Activated CD8-positive, alpha-beta T cell treated with anti-CD3 and anti-CD28 coated beads for 36 hours (primary cell): ENCODE measurements at regions not wholly inside any gene's neighbourhood (a gene's known extent, or its start where the extent isn't known, plus 50 kb on each side); places are given as distances from the start of the nearest gene placed in this dataset.

Experiments
- ATAC-seq: fragments of 200-7000 bp; cut with Tn5 transposase; one replicate; pipeline ENCODE4 v1.10.0; 2021; ENCODE audit warnings: mild to moderate bottlenecking, moderate library complexity
- CTCF ChIA-PET: fragments of 350-600 bp; sonication (Branson Sonifier 250); formaldehyde crosslinking; loops from one replicate; lab custom pipeline; 2021; ENCODE audit warnings: antibody characterized with exemption; lab: Charles Lee
- POLR2A ChIA-PET: fragments of 350-600 bp; sonication (Branson Sonifier 250); formaldehyde crosslinking; loops from one replicate; lab custom pipeline; 2021; ENCODE audit warnings: antibody characterized with exemption; lab: Charles Lee
- DNase-seq: peaks from one replicate; pipeline ENCODE4 v3.0.0-alpha.2; 2020
- H3K27ac Mint-ChIP-seq: one replicate; pipeline ENCODE4 v1.8.0; 2021; ENCODE audit warnings: mild to moderate bottlenecking, mixed read lengths
- H3K27me3 Mint-ChIP-seq: one replicate; pipeline ENCODE4 v1.8.0; 2021; ENCODE audit warnings: mixed read lengths
- H3K36me3 Mint-ChIP-seq: one replicate; pipeline ENCODE4 v1.8.0; 2021; ENCODE audit warnings: low read depth, mixed read lengths
- H3K4me1 Mint-ChIP-seq: one replicate; pipeline ENCODE4 v1.8.0; 2021; ENCODE audit warnings: low read depth, mixed read lengths
- H3K4me3 Mint-ChIP-seq: one replicate; pipeline ENCODE4 v1.8.0; 2021; ENCODE audit warnings: mild to moderate bottlenecking, moderate library complexity, mixed read lengths
- H3K9me3 Mint-ChIP-seq: one replicate; pipeline ENCODE4 v1.8.0; 2021; ENCODE audit warnings: mixed read lengths
- CTCF ChIP-seq: fragments of 200-600 bp; IDR thresholded peaks from one replicate; pipeline ENCODE4 v1.8.0; 2022; ENCODE audit warnings: antibody characterized with exemption, mild to moderate bottlenecking
- intact Hi-C: fragments of 100-400 bp; cut with micrococcal nuclease; formaldehyde crosslinking; loops from one replicate; pipeline ENCODE4 v1.10.0; 2022

- intact Hi-C loops: no loop called here
- H3K4me3 Mint-ChIP-seq: no peak overlapping the region
- peaks cover 5% of the 10 kb centered on the region for H3K27me3 Mint-ChIP-seq
- H3K27ac Mint-ChIP-seq: no peak overlapping the region
- TF ChIP-seq CTCF: no peak
- peaks cover 1% of the 10 kb centered on the region for H3K4me1 Mint-ChIP-seq
- ChIA-PET CTCF (no interaction called here), POLR2A (no interaction called here)
- no peaks in the 10 kb centered on the region for H3K9me3 Mint-ChIP-seq
- ATAC-seq (no peak), DNase-seq (no peak)
- H3K36me3 Mint-ChIP-seq: no peaks in the 10 kb centered on the region
Observed at GRCh38 chr6:105803442-105803841, 282.7 kb upstream of the PRDM1 start.

DNA sequence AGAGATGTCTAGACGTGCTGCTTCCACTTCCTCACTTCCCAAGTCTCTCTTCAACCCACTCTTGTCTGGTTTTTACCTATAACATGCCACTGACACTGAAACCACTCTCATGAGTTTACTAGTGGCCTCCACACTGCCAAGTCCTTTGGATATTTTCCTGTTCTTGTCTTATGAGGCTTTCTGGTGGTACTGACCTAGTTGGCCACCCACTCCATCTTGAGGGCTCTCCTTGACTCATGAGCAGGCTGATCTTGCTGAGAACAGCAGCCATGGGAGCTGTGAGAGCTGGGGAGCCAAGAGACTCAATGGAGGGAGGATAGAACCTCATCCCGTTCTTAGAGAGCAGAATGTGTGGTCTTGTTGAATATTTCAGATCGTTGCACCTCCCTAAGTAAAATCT lies 283.4 kb upstream of the PRDM1 start:
- ChIA-PET CTCF (interaction anchor here (1.2 kb wide), 1 partner anchor 13 kb away, joined by 3 read pairs; no protein-coding TSS in a partner anchor), POLR2A (no interaction called here)
- Mint-ChIP-seq H3K9me3 (no peaks in the 10 kb centered on the region), H3K27me3 (peaks cover 5% of the 10 kb centered on the region), H3K36me3 (no peaks in the 10 kb centered on the region), H3K27ac (no peak overlapping the region), H3K4me3 (no peak overlapping the region), H3K4me1 (no peaks in the 10 kb centered on the region)
- TF ChIP-seq CTCF: no peak
- ATAC-seq: no peak
- DNase-seq: no peak
- intact Hi-C loops: no loop called here

DNA sequence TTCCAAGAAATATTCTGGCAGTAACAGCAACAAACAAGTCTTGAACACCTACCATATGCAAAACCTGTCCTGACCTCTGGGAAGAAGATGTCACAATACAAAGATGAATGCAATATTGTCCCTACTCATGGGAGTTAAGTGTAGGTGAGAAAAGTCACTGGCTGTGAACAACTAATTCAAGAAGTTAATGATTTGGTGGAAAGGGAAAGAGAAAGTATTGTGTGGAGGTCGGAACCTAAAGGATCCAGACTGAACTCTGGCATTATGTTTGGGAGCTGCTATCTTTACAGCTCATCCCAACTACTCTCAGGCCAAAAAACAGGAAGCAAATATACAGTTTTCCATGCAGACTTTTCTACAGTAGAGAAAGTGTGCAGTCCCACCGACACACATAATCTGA lies 285.3 kb upstream of the PRDM1 start:
- Mint-ChIP-seq H3K27ac (no peak overlapping the region), H3K36me3 (no peaks in the 10 kb centered on the region), H3K9me3 (no peaks in the 10 kb centered on the region), H3K4me3 (no peak overlapping the region), H3K4me1 (no peaks in the 10 kb centered on the region), H3K27me3 (no peaks in the 10 kb centered on the region)
- TF ChIP-seq CTCF: no peak
- ATAC-seq: no peak
- intact Hi-C loops: no loop called here
- ChIA-PET POLR2A (no interaction called here), CTCF (interaction anchor here (0.8 kb wide), 1 partner anchor 16 kb away, joined by 3 read pairs; no protein-coding TSS in a partner anchor)
- DNase-seq: no peak

- TF ChIP-seq CTCF: no peak
- ATAC-seq (no peak), DNase-seq (no peak)
- intact Hi-C loops: no loop called here
- Mint-ChIP-seq H3K4me1 (peaks cover 4% of the 10 kb centered on the region), H3K4me3 (no peak overlapping the region), H3K9me3 (no peaks in the 10 kb centered on the region), H3K27ac (no peak overlapping the region), H3K27me3 (no peaks in the 10 kb centered on the region), H3K36me3 (no peaks in the 10 kb centered on the region)
- ChIA-PET CTCF (no interaction called here), POLR2A (no interaction called here)
Observed at GRCh38 chr6:105800398-105800797, 285.7 kb upstream of the PRDM1 start.

GRCh38 chr6:105799056-105799455 lies 287.1 kb upstream of the PRDM1 start:
- Mint-ChIP-seq H3K27ac (no peak overlapping the region), H3K9me3 (no peaks in the 10 kb centered on the region), H3K27me3 (no peaks in the 10 kb centered on the region), H3K4me3 (no peak overlapping the region), H3K36me3 (no peaks in the 10 kb centered on the region), H3K4me1 (peaks cover 15% of the 10 kb centered on the region)
- ATAC-seq: no peak
- no peak for DNase-seq
- ChIA-PET CTCF (interaction anchor here (0.9 kb wide), 1 partner anchor 64 kb away, joined by 3 read pairs; no protein-coding TSS in a partner anchor), POLR2A (no interaction called here)
- intact Hi-C loops: no loop called here
- no peak for TF ChIP-seq CTCF
